GM12872 (cell line): ENCODE measurements at regions not wholly inside any gene's neighbourhood (a gene's known extent, or its start where the extent isn't known, plus 50 kb on each side); places are given as distances from the start of the nearest gene placed in this dataset.

ENCODE experiments used
- CTCF ChIP-seq: IDR thresholded peaks from 3 replicates; pipeline ENCODE4 v1.5.1; 2011; ENCODE audit warnings: low read depth, mild to moderate bottlenecking, low read length, moderate library complexity; ENCODE audit not compliant: insufficient read depth

- TF ChIP-seq CTCF = no peak
Observed at GRCh38 chr2:60321816-60322215, 231.6 kb downstream of the BCL11A start.

GRCh38 chr2:60320724-60321123 is 232.7 kb downstream of the BCL11A start:
- no peak for TF ChIP-seq CTCF

GRCh38 chr2:60319031-60319547 is 234.4 kb downstream of the BCL11A start:
- no peak for TF ChIP-seq CTCF

GRCh38 chr2:60318544-60318943 is 234.9 kb downstream of the BCL11A start:
- TF ChIP-seq CTCF = no peak

- TF ChIP-seq CTCF = no peak
Observed at GRCh38 chr2:60317844-60318243, 235.6 kb downstream of the BCL11A start.

GRCh38 chr2:60317034-60317386 is 236.4 kb downstream of the BCL11A start:
- TF ChIP-seq CTCF = no peak

- TF ChIP-seq CTCF = no peak
Observed at GRCh38 chr2:60316381-60317033, 236.9 kb downstream of the BCL11A start.
